ENCODE measurements at regions not wholly inside any gene's neighbourhood (a gene's known extent, or its start where the extent isn't known, plus 50 kb on each side); places are given as distances from the start of the nearest gene placed in this dataset.

DNA sequence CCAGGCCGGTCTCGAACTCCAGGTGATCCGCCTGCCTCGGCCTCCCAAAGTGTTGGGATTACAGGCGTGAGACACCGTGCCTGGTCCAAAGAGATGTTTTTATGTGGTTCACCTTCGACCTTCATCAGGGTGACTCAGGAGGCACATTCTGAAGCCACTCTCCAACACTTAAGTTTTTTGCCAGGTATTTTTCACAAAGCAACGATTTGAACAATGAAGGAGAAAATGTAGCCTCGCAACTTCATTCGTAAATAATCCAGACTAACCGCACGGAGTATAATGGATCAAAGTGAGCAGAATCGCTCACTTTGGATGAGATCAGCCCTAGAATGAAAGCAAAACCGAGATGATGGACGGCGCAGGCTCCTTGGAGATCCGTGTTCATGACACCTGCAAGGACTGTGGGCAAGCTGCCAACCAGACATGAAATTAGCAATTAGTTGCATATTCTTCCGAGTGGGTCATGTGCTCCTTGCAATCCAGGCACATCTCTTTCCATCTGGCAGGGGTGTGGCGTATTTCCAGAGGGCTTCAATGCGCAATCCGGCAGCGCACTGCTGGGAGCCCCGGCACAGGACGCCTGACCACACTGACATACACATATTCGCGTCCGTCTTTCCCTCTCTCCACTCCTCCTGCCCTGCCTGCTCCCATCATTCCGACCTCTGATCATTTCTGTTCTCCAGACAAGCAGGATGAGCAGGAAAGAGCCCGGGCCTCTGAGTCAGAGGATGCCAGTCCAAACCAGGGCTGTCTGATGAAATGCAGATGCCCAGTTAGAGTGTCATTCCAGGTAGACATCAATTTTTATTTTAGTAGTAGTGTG, 148.4 kb downstream of the KLF6 start:
- TF ChIP-seq POLR2A (IDR thresholded peaks at IDR 0.05) (no peak), CTCF (IDR thresholded peaks at IDR 0.05) (no peak), POLR2AphosphoS5 (IDR thresholded peaks at IDR 0.05) (no peak)

All from transverse colon (tissue), 4 donors.